Gastrocnemius medialis (tissue), 4 donors: ENCODE measurements at regions not wholly inside any gene's neighbourhood (a gene's known extent, or its start where the extent isn't known, plus 50 kb on each side); places are given as distances from the start of the nearest gene placed in this dataset.

Experiments used
- POLR2A ChIP-seq, 2 donors: fragments of 450-650 bp; IDR thresholded peaks; one replicate each; pipeline ENCODE4 v1.6.1; 2017; ENCODE audit warnings: antibody characterized with exemption in 2 of 2, mild to moderate bottlenecking in 2 of 2, moderate library complexity in 2 of 2
- TF ChIP-seq, protein P1 (sequence below), 5 experiments: fragments of 450-650 bp in 3 of 5; fragments of 200-600 bp in 2 of 5; sonication (generic) in 2 of 5; IDR thresholded peaks in 4 of 5; conservative IDR thresholded peaks in 1 of 5; 1 replicate in 4 of 5; 2 replicates in 1 of 5; pipeline ENCODE4 v1.5.1; 2016 to 2019; ENCODE audit warnings: antibody characterized with exemption in 5 of 5, mild to moderate bottlenecking in 3 of 5, moderate library complexity in 3 of 5

DNA sequence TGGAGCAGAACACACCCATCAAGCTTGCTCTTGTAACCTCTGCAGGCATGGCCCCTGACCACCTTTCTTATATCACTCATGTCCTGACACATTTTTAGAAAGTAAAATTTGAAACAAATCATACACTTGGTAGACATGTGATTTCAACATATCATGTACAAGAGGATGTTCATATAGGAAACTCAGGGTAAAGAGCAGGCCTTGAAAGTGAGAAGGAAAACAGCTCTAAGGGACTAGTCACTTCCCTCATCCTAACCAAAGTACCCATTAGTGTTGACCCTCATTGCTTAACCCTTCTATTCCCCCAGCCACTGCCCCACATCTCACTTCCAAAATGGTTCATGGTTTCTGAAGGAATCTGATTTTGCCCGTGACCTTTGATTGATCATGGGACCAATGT, 492.4 kb upstream of the KLF4 start:
- TF ChIP-seq, protein P1, sequence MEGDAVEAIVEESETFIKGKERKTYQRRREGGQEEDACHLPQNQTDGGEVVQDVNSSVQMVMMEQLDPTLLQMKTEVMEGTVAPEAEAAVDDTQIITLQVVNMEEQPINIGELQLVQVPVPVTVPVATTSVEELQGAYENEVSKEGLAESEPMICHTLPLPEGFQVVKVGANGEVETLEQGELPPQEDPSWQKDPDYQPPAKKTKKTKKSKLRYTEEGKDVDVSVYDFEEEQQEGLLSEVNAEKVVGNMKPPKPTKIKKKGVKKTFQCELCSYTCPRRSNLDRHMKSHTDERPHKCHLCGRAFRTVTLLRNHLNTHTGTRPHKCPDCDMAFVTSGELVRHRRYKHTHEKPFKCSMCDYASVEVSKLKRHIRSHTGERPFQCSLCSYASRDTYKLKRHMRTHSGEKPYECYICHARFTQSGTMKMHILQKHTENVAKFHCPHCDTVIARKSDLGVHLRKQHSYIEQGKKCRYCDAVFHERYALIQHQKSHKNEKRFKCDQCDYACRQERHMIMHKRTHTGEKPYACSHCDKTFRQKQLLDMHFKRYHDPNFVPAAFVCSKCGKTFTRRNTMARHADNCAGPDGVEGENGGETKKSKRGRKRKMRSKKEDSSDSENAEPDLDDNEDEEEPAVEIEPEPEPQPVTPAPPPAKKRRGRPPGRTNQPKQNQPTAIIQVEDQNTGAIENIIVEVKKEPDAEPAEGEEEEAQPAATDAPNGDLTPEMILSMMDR (IDR thresholded peaks at IDR 0.05 in 4 of 5, conservative IDR thresholded peaks at IDR 0.05 in 1 of 5), result no peak
- TF ChIP-seq POLR2A (IDR thresholded peaks at IDR 0.05), result no peak
